ENCODE measurements at regions not wholly inside any gene's neighbourhood (a gene's known extent, or its start where the extent isn't known, plus 50 kb on each side); places are given as distances from the start of the nearest gene placed in this dataset.

DNA sequence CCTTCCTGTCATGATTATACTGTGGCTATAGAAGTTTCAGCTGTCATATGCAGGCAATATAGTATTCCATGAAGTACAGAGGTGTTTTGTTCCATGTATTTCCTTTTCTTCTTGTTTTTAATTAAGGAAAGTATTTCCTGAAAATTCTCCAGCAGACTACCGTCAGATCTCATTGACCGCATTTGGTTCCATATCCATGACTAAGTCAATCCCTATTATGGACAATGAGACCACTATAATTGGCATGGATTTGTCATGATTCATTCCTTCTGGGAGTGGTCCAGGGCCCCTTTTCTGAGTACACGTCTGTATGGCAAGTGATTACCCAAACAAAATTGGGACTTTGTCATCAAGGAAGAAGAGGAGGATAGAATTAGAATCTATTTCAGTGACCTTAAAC lies 283.2 kb upstream of the CLINT1 start:
- Mint-ChIP-seq H3K36me3 (no peaks in the 10 kb centered on the region), H3K9me3 (no peaks in the 10 kb centered on the region), H3K4me1 (peaks cover 0 to 10% (median 8%) of the 10 kb centered on the region in 3 donors), H3K27ac (no peak overlapping the region), H3K27me3 (no peaks in the 10 kb centered on the region), H3K4me3 (no peak overlapping the region)
- DNase-seq (no peak), ATAC-seq (ENCODE audit: low read depth in 2 of 2) (no peak)

DNA sequence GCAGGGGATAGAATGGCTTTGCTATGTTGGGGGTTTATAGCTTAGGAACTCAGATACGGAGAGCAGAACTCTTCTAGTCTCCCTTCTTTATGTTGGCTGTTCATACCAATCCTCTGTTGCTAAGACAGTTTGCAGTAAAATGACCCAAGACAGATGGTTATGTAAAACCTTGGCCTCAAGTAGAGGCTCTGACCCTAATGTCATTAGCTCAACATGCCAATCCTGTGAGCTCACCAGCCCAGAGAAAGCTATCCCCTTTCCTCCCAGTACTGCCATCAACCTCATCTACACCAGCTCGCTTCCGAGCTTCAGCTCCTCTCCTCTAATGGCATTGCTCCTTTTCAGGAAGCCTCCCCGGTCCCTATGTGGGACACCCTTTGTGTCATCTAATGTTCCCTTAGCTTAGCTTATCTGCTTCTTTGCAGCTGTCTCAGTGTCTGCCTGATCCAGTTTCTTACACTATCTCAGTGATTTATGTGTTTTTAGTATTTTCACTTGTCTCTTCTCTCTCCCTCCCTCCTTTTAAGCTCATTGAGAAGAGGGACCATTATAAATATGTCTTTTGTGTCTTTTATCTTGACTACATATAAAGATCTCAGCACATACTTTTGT lies 281.3 kb upstream of the CLINT1 start:
- H3K9me3 Mint-ChIP-seq, result no peaks in the 10 kb centered on the region
- H3K27ac Mint-ChIP-seq, result no peak overlapping the region
- no peaks in the 10 kb centered on the region for H3K36me3 Mint-ChIP-seq
- H3K4me3 Mint-ChIP-seq, result no peak overlapping the region
- DNase-seq (no peak), ATAC-seq (ENCODE audit: low read depth in 2 of 2) (no peak)
- H3K4me1 Mint-ChIP-seq, result no peaks in the 10 kb centered on the region
- peaks cover 0 to under 1% (median 0%) of the 10 kb centered on the region in 3 donors for H3K27me3 Mint-ChIP-seq

DNA sequence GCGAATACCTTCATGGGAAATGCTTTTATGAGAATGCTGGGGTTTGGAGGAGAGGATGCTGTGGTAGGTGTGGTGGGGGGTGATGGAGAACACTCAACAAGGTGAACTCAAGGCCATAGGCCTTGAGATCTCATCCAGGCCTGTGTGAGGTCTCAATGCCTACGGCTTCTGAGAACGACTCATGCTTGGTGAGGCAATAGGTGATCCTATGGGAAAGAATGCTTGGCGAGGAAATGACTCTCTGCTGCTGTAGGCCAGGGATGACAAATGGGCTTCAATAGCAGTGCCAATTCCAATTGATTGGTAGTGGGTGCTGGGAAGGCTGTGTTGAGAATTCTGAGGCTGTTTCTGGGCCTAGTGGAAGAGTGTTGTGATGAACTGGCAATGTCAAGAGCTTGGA lies 280.2 kb upstream of the CLINT1 start:
- no peaks in the 10 kb centered on the region for H3K4me1 Mint-ChIP-seq
- ATAC-seq (ENCODE audit: low read depth in 2 of 2) (no peak), DNase-seq (no peak)
- no peaks in the 10 kb centered on the region for H3K36me3 Mint-ChIP-seq
- no peaks in the 10 kb centered on the region for H3K9me3 Mint-ChIP-seq
- no peak overlapping the region for H3K27ac Mint-ChIP-seq
- H3K4me3 Mint-ChIP-seq, result no peak overlapping the region
- H3K27me3 Mint-ChIP-seq, result peaks cover 0 to 9% (median 0%) of the 10 kb centered on the region in 3 donors

DNA sequence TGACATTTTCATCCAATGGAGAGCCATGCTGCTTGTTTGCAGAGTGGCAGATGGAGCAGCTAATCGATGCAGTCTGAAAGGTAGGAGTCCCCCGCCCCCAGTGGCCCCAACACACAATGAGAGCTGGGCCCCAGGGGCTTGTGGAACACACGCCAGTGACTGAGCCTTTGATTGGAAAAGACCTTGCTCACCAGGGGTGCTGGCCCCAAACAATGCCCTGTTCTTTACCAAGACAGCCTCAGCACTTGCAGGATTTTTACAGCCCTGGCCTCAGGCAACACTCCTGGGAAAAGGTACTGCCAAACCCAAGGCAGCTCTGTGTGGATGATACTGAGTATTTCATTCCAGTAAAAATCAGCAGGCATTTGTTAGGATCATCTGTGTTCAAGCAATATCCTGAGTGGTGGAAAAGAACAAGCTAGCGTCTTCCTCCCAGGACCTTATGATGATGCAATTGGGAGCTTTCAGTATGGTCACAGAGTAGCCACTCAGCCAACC lies 276.8 kb upstream of the CLINT1 start:
- H3K4me3 Mint-ChIP-seq, result no peak overlapping the region
- no peak overlapping the region for H3K27ac Mint-ChIP-seq
- no peaks in the 10 kb centered on the region for H3K36me3 Mint-ChIP-seq
- H3K4me1 Mint-ChIP-seq, result no peaks in the 10 kb centered on the region
- peaks cover 0 to 9% (median 0%) of the 10 kb centered on the region in 3 donors for H3K27me3 Mint-ChIP-seq
- ATAC-seq (ENCODE audit: low read depth in 2 of 2) (no peak), DNase-seq (no peak)
- H3K9me3 Mint-ChIP-seq, result no peaks in the 10 kb centered on the region

DNA sequence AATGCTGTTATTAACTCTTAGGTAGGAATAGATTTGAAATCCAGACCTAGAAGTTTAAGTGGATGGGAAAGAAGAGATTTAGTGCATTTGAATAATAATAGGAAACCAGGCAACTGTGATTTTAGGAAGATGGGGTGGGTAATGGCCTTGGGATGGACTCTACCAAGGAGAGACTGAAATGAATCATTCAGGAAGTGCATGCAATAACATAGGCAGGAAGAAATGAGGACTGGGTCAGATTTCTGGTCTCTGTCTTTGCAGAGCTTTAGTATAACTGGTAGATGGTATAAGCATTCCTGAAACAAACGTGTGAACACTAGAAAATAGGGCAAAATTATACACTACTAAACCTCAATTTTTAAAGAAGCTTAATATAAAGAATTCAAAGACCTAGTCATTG lies 274.4 kb upstream of the CLINT1 start:
- no peaks in the 10 kb centered on the region for H3K9me3 Mint-ChIP-seq
- DNase-seq, result no peak
- no peak for ATAC-seq (ENCODE audit: low read depth in 2 of 2)
- no peak overlapping the region for H3K4me3 Mint-ChIP-seq
- peaks cover 0 to 9% (median 6%) of the 10 kb centered on the region in 3 donors for H3K27me3 Mint-ChIP-seq
- H3K36me3 Mint-ChIP-seq, result no peaks in the 10 kb centered on the region
- H3K4me1 Mint-ChIP-seq, result no peaks in the 10 kb centered on the region
- no peak overlapping the region for H3K27ac Mint-ChIP-seq

DNA sequence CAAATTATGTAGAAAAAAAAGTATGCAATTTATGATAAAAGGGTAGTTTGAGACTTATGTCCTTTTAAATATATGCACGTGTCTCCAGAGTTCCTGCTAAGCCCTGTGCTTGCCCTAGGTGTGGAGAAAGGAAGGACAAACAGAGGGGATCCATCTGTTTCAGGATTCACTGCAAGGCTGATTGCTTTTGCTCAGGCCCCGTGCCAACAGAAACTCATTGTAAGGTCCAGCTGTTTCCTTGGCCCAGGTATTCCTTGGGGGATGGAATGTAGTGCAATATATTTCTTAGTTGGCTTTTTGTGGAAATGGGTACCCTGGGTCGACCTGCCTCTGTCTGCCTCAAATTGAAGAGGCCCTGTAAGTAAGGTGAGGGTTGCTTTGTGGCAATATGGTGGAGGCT lies 268.6 kb upstream of the CLINT1 start:
- H3K4me1 Mint-ChIP-seq, result peaks cover 3 to 8% (median 7%) of the 10 kb centered on the region in 3 donors
- peaks cover 0 to 6% (median 0%) of the 10 kb centered on the region in 3 donors for H3K27me3 Mint-ChIP-seq
- H3K27ac Mint-ChIP-seq, result no peak overlapping the region
- ATAC-seq (ENCODE audit: low read depth in 2 of 2), result no peak
- no peaks in the 10 kb centered on the region for H3K9me3 Mint-ChIP-seq
- H3K36me3 Mint-ChIP-seq, result no peaks in the 10 kb centered on the region
- DNase-seq, result no peak
- H3K4me3 Mint-ChIP-seq, result no peak overlapping the region

DNA sequence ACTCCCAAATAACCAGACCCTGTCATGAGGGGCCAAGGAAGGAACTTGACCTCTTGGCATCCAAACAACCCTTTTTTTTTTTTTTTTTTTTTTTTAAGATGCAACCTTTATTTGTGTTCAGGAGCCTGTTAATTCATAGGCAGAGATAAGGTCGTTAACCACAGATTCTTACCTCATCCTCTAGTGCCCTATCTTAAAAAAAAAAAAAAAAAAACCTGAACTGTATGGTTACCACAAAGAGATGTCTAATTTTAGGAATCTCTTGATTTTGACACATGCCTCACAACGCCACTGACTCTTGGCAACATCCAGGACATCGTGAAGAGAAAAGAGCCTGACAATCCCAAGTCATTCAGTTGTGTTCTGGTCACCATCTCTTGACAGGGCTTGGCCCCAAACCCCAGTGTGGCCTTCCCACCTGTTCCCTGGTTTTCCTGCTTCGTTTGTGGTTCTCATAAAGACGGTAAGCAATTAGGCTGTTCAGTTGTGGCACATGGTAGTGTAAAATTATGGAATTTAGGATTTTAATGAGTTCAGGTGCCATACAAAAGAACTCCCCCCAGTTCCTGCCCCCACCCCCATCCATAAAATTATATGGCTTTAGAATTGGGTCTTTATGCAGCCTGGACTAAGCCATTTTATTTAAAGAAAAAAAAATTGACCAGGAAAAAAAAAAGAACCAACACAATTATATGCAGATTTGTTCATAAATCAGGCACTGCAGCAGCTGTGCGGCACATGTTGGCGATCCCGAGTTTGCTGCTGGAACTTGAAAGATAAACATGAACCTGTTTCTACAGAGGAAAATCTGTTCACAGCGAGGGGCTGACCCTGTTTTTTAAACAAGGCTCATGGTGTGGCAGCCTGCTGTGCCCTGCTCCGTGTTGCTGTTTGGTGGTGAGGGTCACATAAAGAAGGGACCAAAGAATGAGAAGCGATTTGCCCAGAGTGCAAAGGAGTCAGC lies 267.8 kb upstream of the CLINT1 start:
- ATAC-seq (ENCODE audit: low read depth in 2 of 2), result no peak
- H3K27ac Mint-ChIP-seq, result peak overlapping the region in 1 of 6 donors; percentile 45
- peaks cover 0 to 6% (median 0%) of the 10 kb centered on the region in 3 donors for H3K27me3 Mint-ChIP-seq
- H3K9me3 Mint-ChIP-seq, result no peaks in the 10 kb centered on the region
- H3K36me3 Mint-ChIP-seq, result no peaks in the 10 kb centered on the region
- H3K4me3 Mint-ChIP-seq, result no peak overlapping the region
- peaks cover 3 to 8% (median 7%) of the 10 kb centered on the region in 3 donors for H3K4me1 Mint-ChIP-seq
- no peak for DNase-seq

DNA sequence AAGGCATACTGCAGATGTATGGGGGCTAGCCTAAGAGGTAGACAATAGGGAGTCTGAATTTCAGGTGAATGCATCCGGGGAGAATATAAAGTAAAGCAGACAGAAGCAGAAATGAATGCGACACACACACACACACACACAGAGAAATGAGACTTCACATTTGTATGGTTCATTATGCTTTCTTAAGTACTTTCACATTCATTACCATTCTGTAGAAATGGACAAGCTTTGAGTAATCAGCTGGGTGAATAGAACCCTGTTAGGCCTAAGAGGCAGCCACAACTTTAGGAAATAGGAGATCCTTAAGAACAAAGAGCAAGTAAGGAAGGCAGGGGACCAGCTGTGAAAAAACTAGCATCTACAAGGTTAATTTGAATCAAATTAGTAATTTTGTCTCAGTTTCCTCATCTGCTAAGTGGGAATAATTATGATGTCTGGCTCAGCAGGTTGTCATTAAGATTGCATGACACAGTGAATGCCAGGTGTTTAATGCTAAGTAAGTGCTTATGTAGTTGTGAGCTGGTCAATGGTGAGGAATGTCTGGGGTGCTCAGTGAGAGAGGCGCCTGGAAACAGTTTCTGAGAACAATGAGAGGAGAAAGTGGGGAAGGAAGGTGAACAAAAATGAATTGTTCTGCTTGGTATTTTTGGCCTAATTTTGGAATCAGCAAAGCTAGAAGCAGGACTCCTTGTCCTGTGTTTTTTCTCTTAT lies 265.8 kb upstream of the CLINT1 start:
- H3K4me3 Mint-ChIP-seq, result no peak overlapping the region
- peaks cover 0 to 6% (median 0%) of the 10 kb centered on the region in 3 donors for H3K27me3 Mint-ChIP-seq
- H3K9me3 Mint-ChIP-seq, result no peaks in the 10 kb centered on the region
- ATAC-seq (ENCODE audit: low read depth in 2 of 2), result no peak
- no peaks in the 10 kb centered on the region for H3K36me3 Mint-ChIP-seq
- DNase-seq, result no peak
- H3K4me1 Mint-ChIP-seq, result peaks cover 3 to 8% (median 7%) of the 10 kb centered on the region in 3 donors
- peak overlapping the region in 1 of 6 donors; percentile 37 for H3K27ac Mint-ChIP-seq

DNA sequence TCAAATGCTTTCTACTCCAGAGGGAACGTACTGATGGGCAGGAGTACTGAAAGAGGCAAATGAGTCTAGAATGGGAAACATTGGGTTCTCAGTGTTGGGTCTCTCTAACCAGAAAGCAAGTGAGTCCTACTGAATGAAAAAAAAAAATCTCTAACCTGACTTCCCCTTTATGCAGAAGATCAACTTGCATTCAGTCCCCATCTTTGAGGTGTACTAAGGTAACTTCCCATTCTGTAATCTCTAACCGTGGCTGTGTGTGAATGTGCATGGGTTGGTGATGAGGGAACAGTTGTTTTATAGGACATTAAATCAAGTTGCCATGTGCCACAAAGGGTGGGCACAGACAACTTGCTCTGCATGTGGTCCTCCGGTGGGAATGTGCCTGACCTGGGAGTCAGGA lies 264.6 kb upstream of the CLINT1 start:
- H3K4me3 Mint-ChIP-seq, result no peak overlapping the region
- peak; percentile 1 for DNase-seq
- peak overlapping the region in 2 of 6 donors; percentile 10 to 53 for H3K27ac Mint-ChIP-seq
- ATAC-seq (ENCODE audit: low read depth in 2 of 2), result peak; percentile 64 to 90
- no peaks in the 10 kb centered on the region for H3K36me3 Mint-ChIP-seq
- H3K27me3 Mint-ChIP-seq, result peaks cover 0 to 9% (median 4%) of the 10 kb centered on the region in 3 donors
- peaks cover 3 to 8% (median 7%) of the 10 kb centered on the region in 3 donors for H3K4me1 Mint-ChIP-seq
- peaks cover 0 to 2% (median 0%) of the 10 kb centered on the region in 7 donors for H3K9me3 Mint-ChIP-seq

DNA sequence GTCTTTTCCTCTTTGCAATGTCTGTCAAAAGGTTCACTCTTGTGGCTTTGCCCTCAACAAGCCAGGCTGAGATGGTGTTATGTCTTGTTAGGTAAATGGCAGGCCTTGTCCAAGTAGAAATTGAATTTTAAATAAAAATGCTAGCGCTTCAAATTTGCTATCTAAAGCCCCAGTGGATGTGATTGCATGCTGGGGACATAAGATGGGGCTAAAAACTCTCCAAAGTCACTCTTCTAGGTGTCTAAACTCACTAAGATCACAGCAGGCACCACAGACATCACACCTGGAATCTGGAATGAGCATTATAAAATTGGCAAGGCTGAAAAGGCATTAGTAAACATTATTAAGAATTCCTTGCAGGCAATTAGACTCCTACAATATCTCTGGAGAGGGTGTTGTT lies 262.7 kb upstream of the CLINT1 start:
- peaks cover 9 to 13% (median 10%) of the 10 kb centered on the region in 3 donors for H3K4me1 Mint-ChIP-seq
- no peaks in the 10 kb centered on the region for H3K36me3 Mint-ChIP-seq
- H3K27ac Mint-ChIP-seq, result no peak overlapping the region
- H3K9me3 Mint-ChIP-seq, result peaks cover 0 to 2% (median 0%) of the 10 kb centered on the region in 7 donors
- H3K27me3 Mint-ChIP-seq, result peaks cover 4 to 9% (median 9%) of the 10 kb centered on the region in 3 donors
- H3K4me3 Mint-ChIP-seq, result no peak overlapping the region
- ATAC-seq (ENCODE audit: low read depth in 2 of 2), result no peak
- no peak for DNase-seq

DNA sequence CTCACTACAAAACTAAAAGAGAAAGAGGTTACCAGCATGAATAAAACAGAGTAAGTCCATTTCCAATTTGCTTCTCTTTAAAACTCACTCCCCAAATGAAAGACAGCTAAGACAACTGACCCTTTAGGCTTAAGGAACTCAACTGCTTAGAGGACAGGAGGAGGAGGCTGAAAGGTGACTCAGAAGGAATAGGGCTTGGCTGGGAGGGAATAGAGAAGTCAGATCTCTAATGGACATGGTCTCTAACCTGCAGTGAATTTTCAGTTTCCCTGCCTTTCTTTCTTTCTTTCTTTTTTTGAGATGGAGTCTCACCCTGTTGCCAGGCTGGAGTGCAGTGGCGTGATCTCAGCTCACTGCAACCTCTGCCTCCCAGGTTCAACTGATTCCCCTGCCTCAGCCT lies 261.8 kb upstream of the CLINT1 start:
- peaks cover 4 to 9% (median 9%) of the 10 kb centered on the region in 3 donors for H3K27me3 Mint-ChIP-seq
- no peak overlapping the region for H3K4me3 Mint-ChIP-seq
- peaks cover 9 to 15% (median 12%) of the 10 kb centered on the region in 3 donors for H3K4me1 Mint-ChIP-seq
- DNase-seq (no peak), ATAC-seq (ENCODE audit: low read depth in 2 of 2) (no peak)
- no peaks in the 10 kb centered on the region for H3K36me3 Mint-ChIP-seq
- H3K9me3 Mint-ChIP-seq, result peaks cover 0 to 2% (median 0%) of the 10 kb centered on the region in 7 donors
- H3K27ac Mint-ChIP-seq, result no peak overlapping the region

DNA sequence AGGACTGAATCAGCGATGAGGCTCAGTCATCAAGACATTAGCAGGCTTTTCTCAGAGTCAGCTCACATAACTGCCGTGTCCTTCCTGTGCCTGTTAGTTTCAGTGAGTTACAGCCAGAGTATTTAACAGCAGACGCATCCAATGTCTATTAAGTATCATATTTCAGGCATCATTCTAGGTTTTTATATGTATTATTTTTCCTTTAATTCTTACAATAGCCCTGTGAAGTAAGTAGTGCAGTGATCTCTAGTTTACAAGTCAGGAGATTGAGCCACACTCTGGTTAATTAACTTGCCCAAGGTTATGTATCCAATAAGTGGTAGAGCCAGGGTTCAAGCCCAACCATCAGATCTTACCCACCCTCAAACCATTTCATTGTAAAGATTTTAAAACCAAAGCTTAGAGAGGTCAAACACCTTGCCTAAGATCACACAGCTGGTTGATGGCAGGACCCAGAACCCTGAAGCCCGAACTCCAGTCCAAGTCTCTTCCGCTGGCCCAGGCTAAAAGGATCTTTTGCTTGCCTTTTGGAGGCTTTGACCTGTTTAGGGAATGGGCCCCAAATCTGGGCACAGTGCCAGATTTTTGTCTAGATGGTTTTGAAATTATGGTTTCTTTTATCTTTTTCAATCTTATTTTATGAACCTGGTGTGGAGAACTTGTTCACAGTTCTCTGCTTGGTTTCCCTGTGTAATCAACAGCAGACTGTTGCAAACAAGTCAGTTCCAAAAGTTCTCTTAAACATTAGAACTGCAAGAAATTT lies 261.2 kb upstream of the CLINT1 start:
- no peak overlapping the region for H3K4me3 Mint-ChIP-seq
- peaks cover 9 to 15% (median 12%) of the 10 kb centered on the region in 3 donors for H3K4me1 Mint-ChIP-seq
- peaks cover 4 to 9% (median 9%) of the 10 kb centered on the region in 3 donors for H3K27me3 Mint-ChIP-seq
- DNase-seq (no peak), ATAC-seq (ENCODE audit: low read depth in 2 of 2) (no peak)
- peaks cover 0 to 2% (median 0%) of the 10 kb centered on the region in 7 donors for H3K9me3 Mint-ChIP-seq
- no peak overlapping the region for H3K27ac Mint-ChIP-seq
- no peaks in the 10 kb centered on the region for H3K36me3 Mint-ChIP-seq
